Vagina (tissue), 2 donors: ENCODE measurements at regions not wholly inside any gene's neighbourhood (a gene's known extent, or its start where the extent isn't known, plus 50 kb on each side); places are given as distances from the start of the nearest gene placed in this dataset.

Source experiments
- DNase-seq, 2 donors: peaks; one replicate each; pipeline ENCODE4 v3.0.0-alpha.2; 2017; ENCODE audit errors: extremely low spot score in 2 of 2
- H3K27ac ChIP-seq: fragments of 200-600 bp; sonication (generic); one replicate; pipeline ENCODE4 v1.5.1; 2019
- H3K27me3 ChIP-seq: fragments of 200-600 bp; sonication (generic); one replicate; pipeline ENCODE4 v1.5.1; 2019
- H3K36me3 ChIP-seq, 2 donors: fragments of 200-600 bp; sonication (generic); one replicate each; pipeline ENCODE4 v1.5.1; 2017 to 2019
- H3K4me1 ChIP-seq: fragments of 200-600 bp; sonication (generic); one replicate; pipeline ENCODE4 v1.5.1; 2019
- H3K4me3 ChIP-seq, 2 donors: fragments of 200-600 bp; sonication (generic); 1 replicate in 1 of 2; 2 replicates in 1 of 2; pipeline ENCODE4 v1.5.1; 2016 to 2019
- H3K9me3 ChIP-seq: fragments of 200-600 bp; sonication (generic); one replicate; pipeline ENCODE4 v1.5.1; 2019
- CTCF ChIP-seq, 3 experiments: fragments of 450-650 bp in 2 of 3; fragments of 200-600 bp in 1 of 3; sonication (generic) in 1 of 3; IDR thresholded peaks; one replicate each; pipeline ENCODE4 v1.5.1; 2017 to 2019; ENCODE audit warnings: antibody characterized with exemption in 3 of 3, mild to moderate bottlenecking in 2 of 3, moderate library complexity in 2 of 3
- POLR2A ChIP-seq, 2 donors: fragments of 450-650 bp; IDR thresholded peaks; one replicate each; pipeline ENCODE4 v1.6.1; 2017; ENCODE audit warnings: antibody characterized with exemption in 2 of 2, mild to moderate bottlenecking in 2 of 2, moderate library complexity in 2 of 2
- POLR2AphosphoS5 ChIP-seq, 2 donors: sonication (generic); formaldehyde crosslinking; IDR thresholded peaks; one replicate each; pipeline ENCODE4 v1.9.0; 2017; ENCODE audit warnings: antibody characterized with exemption in 2 of 2, mild to moderate bottlenecking in 2 of 2, low read depth in 1 of 2; ENCODE audit not compliant: insufficient read depth in 1 of 2
- intact Hi-C: fragments of 100-400 bp; cut with DNase I; formaldehyde crosslinking; loops from one replicate; pipeline ENCODE4 v1.15.1; 2023

GRCh38 chr5:86523718-86524117 lies 94.0 kb upstream of the COX7C start:
- no peak for DNase-seq
- TF ChIP-seq POLR2A (IDR thresholded peaks at IDR 0.05), result no peak
- no peak for TF ChIP-seq CTCF (IDR thresholded peaks at IDR 0.05)
- TF ChIP-seq POLR2AphosphoS5 (IDR thresholded peaks at IDR 0.05; ENCODE audit: insufficient read depth in 1 of 2, low read depth in 1 of 2), result no peak
- H3K36me3 ChIP-seq, result no peaks in the 10 kb centered on the region
- no peaks in the 10 kb centered on the region for H3K9me3 ChIP-seq
- no peaks in the 10 kb centered on the region for H3K4me1 ChIP-seq
- intact Hi-C loops, result no loop called here
- no peaks in the 10 kb centered on the region for H3K27me3 ChIP-seq
- no peak overlapping the region for H3K4me3 ChIP-seq
- H3K27ac ChIP-seq, result no peak overlapping the region

GRCh38 chr5:86525622-86526021 lies 92.1 kb upstream of the COX7C start:
- intact Hi-C loops, result no loop called here
- DNase-seq, result no peak
- Histone ChIP-seq H3K27me3 (no peaks in the 10 kb centered on the region), H3K27ac (no peak overlapping the region), H3K4me3 (no peak overlapping the region), H3K4me1 (no peaks in the 10 kb centered on the region), H3K36me3 (no peaks in the 10 kb centered on the region), H3K9me3 (no peaks in the 10 kb centered on the region)
- no peak for TF ChIP-seq POLR2AphosphoS5 (IDR thresholded peaks at IDR 0.05; ENCODE audit: insufficient read depth in 1 of 2, low read depth in 1 of 2)
- no peak for TF ChIP-seq CTCF (IDR thresholded peaks at IDR 0.05)
- no peak for TF ChIP-seq POLR2A (IDR thresholded peaks at IDR 0.05)

DNA sequence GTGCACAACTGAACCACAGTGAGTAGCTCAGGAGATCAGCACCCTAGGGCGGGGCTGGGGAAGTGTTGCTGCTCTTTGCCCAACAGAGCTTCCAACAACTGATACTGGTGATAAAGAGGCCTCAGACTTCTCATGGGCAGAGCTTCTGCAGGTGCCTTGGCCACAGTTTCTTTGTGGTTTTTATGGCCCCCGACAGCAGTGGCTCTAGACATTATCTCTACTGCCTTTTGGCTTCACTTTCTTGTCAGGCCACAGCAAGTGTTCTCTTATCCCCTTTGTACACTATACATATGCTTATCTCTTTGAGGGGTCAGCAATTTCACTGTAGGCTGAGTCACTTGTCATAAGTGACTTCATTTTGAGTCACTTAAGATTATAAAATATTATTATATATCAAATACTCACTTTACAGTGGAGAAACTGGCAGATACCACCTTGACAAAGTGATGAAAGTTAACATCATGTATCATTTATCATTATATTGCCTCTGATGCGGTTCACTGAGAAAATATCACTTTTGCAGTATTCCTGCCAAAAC lies 90.9 kb upstream of the COX7C start:
- Histone ChIP-seq H3K36me3 (no peaks in the 10 kb centered on the region), H3K4me3 (no peak overlapping the region), H3K27ac (no peak overlapping the region), H3K27me3 (no peaks in the 10 kb centered on the region), H3K4me1 (no peaks in the 10 kb centered on the region), H3K9me3 (no peaks in the 10 kb centered on the region)
- intact Hi-C loops, result no loop called here
- TF ChIP-seq CTCF (IDR thresholded peaks at IDR 0.05), result no peak
- no peak for TF ChIP-seq POLR2AphosphoS5 (IDR thresholded peaks at IDR 0.05; ENCODE audit: insufficient read depth in 1 of 2, low read depth in 1 of 2)
- no peak for TF ChIP-seq POLR2A (IDR thresholded peaks at IDR 0.05)
- DNase-seq, result no peak

DNA sequence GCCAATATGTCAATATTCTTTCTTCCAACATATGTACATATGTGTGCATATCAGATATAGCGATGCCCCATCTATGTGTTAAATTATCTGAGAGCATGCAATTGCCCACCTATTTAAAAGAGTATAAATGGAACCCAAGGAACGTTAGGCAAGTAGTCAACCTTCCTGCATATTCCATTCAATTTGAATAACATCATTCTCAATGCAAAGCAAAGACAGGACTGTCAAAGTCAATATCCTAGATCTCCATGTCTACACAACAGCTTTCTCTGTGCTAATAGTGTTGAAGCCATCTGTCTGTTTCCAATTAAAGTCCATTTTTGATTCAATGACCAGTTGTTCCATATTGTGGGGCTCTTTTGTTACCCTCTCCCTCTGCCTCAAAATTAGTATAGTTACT lies 85.3 kb upstream of the COX7C start:
- Histone ChIP-seq H3K36me3 (no peaks in the 10 kb centered on the region), H3K4me1 (no peaks in the 10 kb centered on the region), H3K27me3 (no peaks in the 10 kb centered on the region), H3K27ac (no peak overlapping the region), H3K4me3 (no peak overlapping the region), H3K9me3 (no peaks in the 10 kb centered on the region)
- TF ChIP-seq POLR2A (IDR thresholded peaks at IDR 0.05) (no peak), CTCF (IDR thresholded peaks at IDR 0.05) (no peak), POLR2AphosphoS5 (IDR thresholded peaks at IDR 0.05; ENCODE audit: insufficient read depth in 1 of 2, low read depth in 1 of 2) (no peak)
- no peak for DNase-seq
- intact Hi-C loops, result no loop called here

GRCh38 chr5:86536396-86536795 lies 81.3 kb upstream of the COX7C start:
- H3K27me3 ChIP-seq, result no peaks in the 10 kb centered on the region
- H3K4me3 ChIP-seq, result no peak overlapping the region
- no peak overlapping the region for H3K27ac ChIP-seq
- intact Hi-C loops, result no loop called here
- TF ChIP-seq CTCF (IDR thresholded peaks at IDR 0.05) (no peak), POLR2A (IDR thresholded peaks at IDR 0.05) (no peak), POLR2AphosphoS5 (IDR thresholded peaks at IDR 0.05; ENCODE audit: insufficient read depth in 1 of 2, low read depth in 1 of 2) (no peak)
- DNase-seq, result no peak
- no peaks in the 10 kb centered on the region for H3K4me1 ChIP-seq
- H3K36me3 ChIP-seq, result no peaks in the 10 kb centered on the region
- no peaks in the 10 kb centered on the region for H3K9me3 ChIP-seq
